HG03095 (cell line): ENCODE measurements at regions not wholly inside any gene's neighbourhood (a gene's known extent, or its start where the extent isn't known, plus 50 kb on each side); places are given as distances from the start of the nearest gene placed in this dataset.

Experiments used
- ATAC-seq: cut with Tn5 transposase; IDR thresholded peaks from one replicate; pipeline ENCODE4 v1.9.1; 2021; ENCODE audit warnings: moderate library complexity; ENCODE audit not compliant: unreplicated experiment

DNA sequence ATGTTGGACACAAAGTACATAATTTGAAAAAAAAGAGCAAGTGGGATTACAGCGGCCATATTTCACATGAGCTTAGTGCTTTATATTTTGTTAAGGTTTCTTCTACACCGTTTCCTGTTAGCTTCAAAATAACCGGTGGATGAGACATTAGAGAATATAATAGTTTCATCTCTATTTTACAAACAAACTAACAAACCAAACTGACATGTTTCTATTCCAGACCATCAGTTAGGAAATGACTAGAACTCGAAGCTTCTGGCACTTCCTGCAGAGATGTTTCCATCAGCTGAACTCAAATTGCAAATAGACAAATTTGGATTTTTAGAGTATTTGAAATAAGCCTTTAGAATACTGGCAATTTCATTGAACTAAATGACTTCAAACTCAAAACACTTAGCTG, 86.5 kb downstream of the MTRR start:
- no peak for ATAC-seq

DNA sequence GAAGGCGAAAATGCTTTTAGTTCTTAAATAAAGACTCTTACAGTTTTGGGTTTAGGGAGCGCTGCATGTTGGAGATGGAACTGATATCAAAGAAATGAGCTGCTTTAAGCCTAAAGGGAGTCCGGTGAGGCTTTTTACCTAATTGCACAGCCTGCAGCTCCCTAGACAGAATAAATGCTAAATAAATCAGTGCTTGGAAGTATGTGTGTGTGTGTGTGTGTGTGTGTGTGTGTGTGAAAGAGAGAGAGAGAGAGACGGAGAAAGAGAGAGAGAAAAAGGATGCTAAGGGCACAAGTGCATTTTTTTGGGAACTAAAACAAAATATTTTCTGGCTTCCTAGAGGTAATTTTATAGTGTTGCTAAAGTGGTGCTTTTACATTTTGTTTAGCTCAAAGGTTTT, 88.4 kb downstream of the MTRR start:
- ATAC-seq = no peak

DNA sequence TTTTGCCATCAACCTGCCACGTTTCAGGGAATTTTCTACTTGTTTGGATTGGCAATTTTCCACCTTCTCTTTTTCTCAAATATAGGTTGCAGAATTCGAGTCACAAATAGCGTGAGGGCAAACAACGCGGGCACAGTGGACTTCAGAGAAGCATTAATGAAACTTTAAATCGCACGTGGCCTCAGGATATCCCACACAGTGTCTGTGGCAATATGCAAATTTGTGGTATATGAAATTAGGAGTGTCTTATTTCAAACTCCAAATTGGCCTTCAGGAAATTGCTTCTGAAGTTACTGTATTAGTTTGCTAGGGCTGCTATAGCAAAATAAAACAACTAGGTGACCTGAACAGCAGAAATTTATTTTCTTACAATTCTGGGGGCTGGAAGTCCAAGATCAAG, 91.2 kb downstream of the MTRR start:
- no peak for ATAC-seq

DNA sequence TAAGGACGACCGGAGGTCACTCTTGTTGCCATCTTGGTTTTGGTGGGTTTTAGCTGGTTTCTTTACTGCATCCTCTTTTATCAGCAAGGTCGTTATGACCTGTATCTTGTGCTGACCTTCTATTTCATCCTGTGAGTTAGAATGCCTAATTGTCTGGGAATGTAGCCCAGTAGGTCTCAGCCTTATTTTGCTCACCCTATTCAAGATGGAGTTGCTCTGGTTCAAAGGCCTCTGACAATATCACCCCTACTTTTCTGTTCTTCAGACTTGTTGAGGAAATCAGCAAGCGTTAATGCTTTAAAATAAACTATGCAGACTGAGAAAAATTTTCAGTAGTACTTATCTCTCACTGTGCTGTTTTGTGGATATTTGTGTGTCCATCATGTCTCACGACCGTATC, 92.6 kb downstream of the MTRR start:
- no peak for ATAC-seq

DNA sequence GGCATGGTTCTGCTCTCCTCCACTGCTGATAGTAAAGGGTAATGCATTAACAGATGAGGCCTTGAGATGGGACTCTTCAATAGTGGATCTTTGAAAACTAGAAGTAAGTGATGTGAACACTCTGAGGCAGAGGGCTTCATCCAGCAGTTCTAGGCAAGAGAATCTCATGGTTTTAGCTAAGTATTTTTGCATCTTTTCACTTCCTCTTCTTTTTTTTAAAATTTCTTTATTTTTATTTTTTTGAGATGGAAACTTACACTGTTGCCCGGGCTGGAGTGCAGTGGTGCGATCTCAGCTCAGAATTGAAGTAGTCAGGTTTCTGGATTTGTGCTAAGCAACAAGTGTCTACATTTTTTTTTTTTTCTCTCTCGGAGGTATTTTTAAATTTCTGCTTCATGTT, 101.9 kb downstream of the MTRR start:
- ATAC-seq = peak; percentile 86

GRCh38 chr5:7976411-7977190, 107.7 kb downstream of the MTRR start:
- no peak for ATAC-seq

- ATAC-seq = no peak
Measured at GRCh38 chr5:7978114-7978513, 109.2 kb downstream of the MTRR start.

- no peak for ATAC-seq
Measured at GRCh38 chr5:7978991-7979390, 110.0 kb downstream of the MTRR start.

DNA sequence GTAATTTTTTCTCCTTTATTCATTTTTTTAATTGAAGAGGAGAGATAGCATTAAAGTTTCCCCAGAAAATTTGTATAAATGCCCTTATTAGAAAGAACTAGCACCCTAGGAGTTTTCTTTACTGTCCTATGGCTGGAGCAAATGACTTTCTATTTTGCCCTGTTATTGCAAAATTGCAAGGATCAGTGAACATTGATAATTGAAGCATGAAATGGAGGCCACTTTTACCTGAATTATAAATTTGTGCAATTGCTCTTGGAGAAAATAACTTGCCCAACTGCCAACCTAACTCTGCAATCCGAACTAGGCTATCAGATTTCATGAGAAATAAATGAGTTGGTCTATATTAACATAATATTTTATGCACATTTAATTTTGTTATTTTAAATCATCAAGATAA, 111.9 kb downstream of the MTRR start:
- ATAC-seq = no peak

- ATAC-seq = no peak
Measured at GRCh38 chr5:7983433-7983832, 114.5 kb downstream of the MTRR start.

GRCh38 chr5:7991125-7991821, 122.3 kb downstream of the MTRR start:
- ATAC-seq = no peak

DNA sequence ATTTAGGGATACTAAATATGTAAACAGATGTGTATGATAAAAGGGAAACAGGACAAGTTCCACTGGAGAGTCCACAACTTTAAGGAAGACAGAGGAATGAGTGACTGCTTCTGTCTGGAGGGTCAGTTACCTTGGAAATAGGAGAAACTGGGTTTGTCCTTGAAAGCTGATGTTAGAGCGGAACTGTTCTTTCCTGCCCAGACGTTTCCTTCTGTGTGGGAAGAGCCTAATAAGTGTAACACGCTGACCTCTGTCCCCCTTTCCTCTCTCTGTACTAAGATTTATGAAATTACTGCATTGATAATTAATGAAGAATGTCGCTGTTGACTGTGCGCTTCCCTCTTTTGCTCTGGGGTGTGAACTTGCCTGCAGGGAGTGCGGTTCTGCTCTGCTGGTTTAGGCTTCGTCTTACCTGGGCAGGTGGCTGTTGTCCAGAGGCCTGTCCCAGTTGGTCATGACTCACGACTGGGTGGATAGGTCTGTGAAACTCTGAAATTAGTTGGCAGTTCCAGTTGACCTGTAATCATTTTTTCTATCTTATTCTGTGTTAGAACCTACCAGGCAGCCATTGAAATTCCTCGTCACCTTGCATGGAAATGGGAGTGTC, 126.8 kb downstream of the MTRR start:
- no peak for ATAC-seq

GRCh38 chr5:8005416-8005815, 136.5 kb downstream of the MTRR start:
- ATAC-seq = no peak

DNA sequence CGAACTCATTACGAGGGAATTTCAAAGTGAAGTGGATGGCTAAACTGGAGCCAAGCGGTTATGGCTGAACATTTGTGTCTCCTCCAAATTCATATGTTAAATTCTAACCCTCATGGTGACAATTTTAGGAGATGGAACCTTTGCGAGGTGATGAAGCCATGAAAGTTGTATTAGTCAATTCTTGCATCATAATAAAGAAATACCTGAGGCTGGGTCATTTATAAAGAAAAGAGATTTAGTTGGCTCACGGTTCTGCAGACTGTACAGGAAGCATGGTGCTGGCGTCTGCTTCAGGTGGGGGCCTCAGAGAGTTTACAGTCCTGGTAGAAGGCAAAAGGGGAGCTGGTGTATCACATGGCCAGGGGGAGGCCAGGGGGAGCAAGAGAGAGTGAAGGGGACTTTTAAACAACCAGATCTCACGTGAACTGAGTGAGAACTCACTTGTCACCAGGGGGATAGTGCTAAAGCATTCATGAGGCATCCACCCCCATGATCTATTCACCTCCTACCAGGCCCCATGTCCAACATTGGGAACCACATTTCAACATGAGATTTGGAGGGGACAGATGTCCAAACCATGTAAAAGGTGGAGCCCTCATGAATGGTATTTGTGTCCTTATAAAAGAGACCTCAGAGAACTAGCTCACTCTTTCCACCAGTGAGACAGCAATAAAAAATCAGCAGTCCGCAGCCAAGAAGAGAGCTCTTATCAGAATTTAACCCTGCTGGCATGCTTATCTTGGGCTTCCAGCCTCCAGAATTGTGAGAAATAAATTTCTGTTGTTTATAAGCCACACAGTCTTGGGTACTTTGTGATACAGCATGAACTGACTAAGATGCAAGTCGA, 143.4 kb downstream of the MTRR start:
- ATAC-seq = no peak

GRCh38 chr5:8013948-8014710, 145.2 kb downstream of the MTRR start:
- ATAC-seq = no peak

GRCh38 chr5:8019719-8020218, 150.8 kb downstream of the MTRR start:
- ATAC-seq = no peak

- no peak for ATAC-seq
Measured at GRCh38 chr5:8020861-8021514, 152.0 kb downstream of the MTRR start.

GRCh38 chr5:8028243-8028642, 159.3 kb downstream of the MTRR start:
- no peak for ATAC-seq

DNA sequence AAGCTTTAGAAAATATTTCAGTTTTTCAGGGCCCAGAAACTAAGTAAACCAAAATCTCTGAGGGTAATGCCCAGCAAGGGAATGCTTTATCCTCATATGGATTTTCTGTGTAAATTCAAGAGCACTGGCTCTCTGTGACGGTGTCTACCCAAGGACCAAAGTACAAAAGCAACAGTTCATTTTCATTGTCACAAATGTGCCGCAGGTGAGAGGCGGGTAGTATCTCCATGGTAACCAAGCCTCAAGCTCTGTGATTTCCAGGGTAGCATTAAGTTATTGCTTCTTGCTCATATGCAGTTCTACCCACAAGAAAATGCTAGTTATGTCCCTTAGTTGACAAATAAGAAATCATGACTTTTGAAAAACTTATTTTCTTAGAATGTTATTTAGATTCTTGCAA, 164.3 kb downstream of the MTRR start:
- no peak for ATAC-seq

DNA sequence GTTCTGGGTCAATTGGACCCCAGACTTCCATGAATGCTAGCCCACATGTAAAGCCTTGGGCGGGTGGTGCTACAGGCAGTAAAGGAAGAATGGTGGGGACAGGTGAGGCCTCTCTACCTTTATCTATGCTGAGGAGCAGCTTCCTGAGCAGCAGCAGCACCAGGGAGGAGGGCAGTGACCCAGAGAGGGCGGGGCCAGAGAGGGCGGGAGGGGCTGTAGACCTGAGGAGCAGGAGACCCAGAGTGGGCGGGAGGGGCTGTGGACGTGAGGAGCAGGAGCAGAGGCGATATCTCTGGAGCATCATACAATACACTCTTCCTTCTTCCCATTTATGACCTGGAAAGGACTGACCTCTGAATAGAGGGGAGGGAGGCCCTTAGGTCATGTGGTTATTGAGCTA, 165.9 kb downstream of the MTRR start:
- ATAC-seq = no peak
